HG03571 (cell line): ENCODE measurements at regions not wholly inside any gene's neighbourhood (a gene's known extent, or its start where the extent isn't known, plus 50 kb on each side); places are given as distances from the start of the nearest gene placed in this dataset.

Source experiments
- ATAC-seq: cut with Tn5 transposase; IDR thresholded peaks from one replicate; pipeline ENCODE4 v1.9.1; 2021; ENCODE audit not compliant: unreplicated experiment

- ATAC-seq: no peak
Measured at GRCh38 chr3:72411843-72412242, 436.4 kb downstream of the SHQ1 start.

GRCh38 chr3:72411126-72411525 lies 437.1 kb downstream of the SHQ1 start:
- no peak for ATAC-seq

- no peak for ATAC-seq
Measured at GRCh38 chr3:72408983-72409779, 439.1 kb downstream of the SHQ1 start.

GRCh38 chr3:72407766-72408165 lies 440.5 kb downstream of the SHQ1 start:
- no peak for ATAC-seq

GRCh38 chr3:72405943-72406566 lies 442.2 kb downstream of the SHQ1 start:
- ATAC-seq: no peak

- ATAC-seq: no peak
Measured at GRCh38 chr3:72401005-72401545, 447.2 kb downstream of the SHQ1 start.

GRCh38 chr3:72398781-72399180 lies 449.5 kb downstream of the SHQ1 start:
- ATAC-seq: no peak

GRCh38 chr3:72397586-72397985 lies 450.7 kb downstream of the SHQ1 start:
- ATAC-seq: no peak

- ATAC-seq: no peak
Measured at GRCh38 chr3:72396899-72397298, 451.3 kb downstream of the SHQ1 start.

- ATAC-seq: no peak
Measured at GRCh38 chr3:72395776-72396311, 452.4 kb downstream of the SHQ1 start.

GRCh38 chr3:72393455-72393854 lies 454.8 kb downstream of the SHQ1 start:
- no peak for ATAC-seq

GRCh38 chr3:72391659-72392058 lies 456.6 kb downstream of the SHQ1 start:
- ATAC-seq: no peak

GRCh38 chr3:72390841-72391240 lies 457.4 kb downstream of the SHQ1 start:
- ATAC-seq: no peak

GRCh38 chr3:72388644-72389043 lies 459.6 kb downstream of the SHQ1 start:
- ATAC-seq: no peak

- no peak for ATAC-seq
Measured at GRCh38 chr3:72388117-72388516, 460.1 kb downstream of the SHQ1 start.

- ATAC-seq: no peak
Measured at GRCh38 chr3:72386327-72387000, 461.8 kb downstream of the SHQ1 start.

- ATAC-seq: no peak
Measured at GRCh38 chr3:72385167-72385566, 463.1 kb downstream of the SHQ1 start.

GRCh38 chr3:72384602-72385001 lies 463.6 kb downstream of the SHQ1 start:
- ATAC-seq: no peak

GRCh38 chr3:72383883-72384282 lies 464.4 kb downstream of the SHQ1 start:
- no peak for ATAC-seq

- ATAC-seq: no peak
Measured at GRCh38 chr3:72383230-72383629, 465.0 kb downstream of the SHQ1 start.

- ATAC-seq: no peak
Measured at GRCh38 chr3:72382460-72382859, 465.8 kb downstream of the SHQ1 start.

- ATAC-seq: no peak
Measured at GRCh38 chr3:72381584-72381983, 466.7 kb downstream of the SHQ1 start.
